H9 (cell line): ENCODE measurements at regions not wholly inside any gene's neighbourhood (a gene's known extent, or its start where the extent isn't known, plus 50 kb on each side); places are given as distances from the start of the nearest gene placed in this dataset.

Experiments
- DNase-seq: peaks from one replicate; pipeline ENCODE4 v3.0.0-alpha.2; 2017
- H2AFZ ChIP-seq: one replicate; pipeline ENCODE4 v1.6.1; 2013; ENCODE audit warnings: mild to moderate bottlenecking, low read length, control low read depth, moderate library complexity
- H2AK5ac ChIP-seq: 2 replicates; pipeline ENCODE4 v1.6.1; 2013; ENCODE audit warnings: low read length, control low read depth, mixed read lengths; ENCODE audit not compliant: insufficient read length
- H2BK120ac ChIP-seq: one replicate; pipeline ENCODE4 v1.6.1; 2013; ENCODE audit warnings: low read depth, mild to moderate bottlenecking, low read length, control low read depth, inconsistent platforms; ENCODE audit not compliant: poor library complexity, severe bottlenecking
- H2BK12ac ChIP-seq: 2 replicates; pipeline ENCODE4 v1.6.1; 2013; ENCODE audit warnings: low read length, control low read depth, mixed read lengths, low read depth; ENCODE audit not compliant: insufficient read length
- H2BK15ac ChIP-seq: 2 replicates; pipeline ENCODE4 v1.6.1; 2013; ENCODE audit warnings: low read depth, low read length, control low read depth
- H2BK20ac ChIP-seq: one replicate; pipeline ENCODE4 v1.6.1; 2013; ENCODE audit warnings: low read depth, mild to moderate bottlenecking, low read length, control low read depth, inconsistent platforms; ENCODE audit not compliant: poor library complexity, severe bottlenecking
- H2BK5ac ChIP-seq: 2 replicates; pipeline ENCODE4 v1.6.1; 2013; ENCODE audit warnings: low read length, control low read depth, mixed read lengths; ENCODE audit not compliant: insufficient read length
- H3K14ac ChIP-seq: 2 replicates; pipeline ENCODE4 v1.6.1; 2013; ENCODE audit warnings: low read length, control low read depth; ENCODE audit not compliant: insufficient read depth
- H3K18ac ChIP-seq: 2 replicates; pipeline ENCODE4 v1.6.1; 2013; ENCODE audit warnings: low read depth, mild to moderate bottlenecking, mixed read lengths, low read length, control low read depth; ENCODE audit not compliant: insufficient read length
- H3K23ac ChIP-seq: 2 replicates; pipeline ENCODE4 v1.6.1; 2013; ENCODE audit warnings: low read length, control low read depth, mixed read lengths, low read depth; ENCODE audit not compliant: insufficient read length
- H3K23me2 ChIP-seq: 2 replicates; pipeline ENCODE4 v1.6.1; 2013; ENCODE audit warnings: low read depth, mild to moderate bottlenecking, mixed read lengths, low read length, control low read depth; ENCODE audit not compliant: insufficient read length, poor library complexity, severe bottlenecking
- H3K27ac ChIP-seq: 2 replicates; pipeline ENCODE4 v1.5.1; 2013; ENCODE audit warnings: low read length, control low read depth, mixed read lengths, low read depth; ENCODE audit not compliant: insufficient read length
- H3K27me3 ChIP-seq: 2 replicates; pipeline ENCODE4 v1.6.1; 2013; ENCODE audit warnings: low read length, control low read depth, inconsistent platforms; ENCODE audit not compliant: insufficient read depth
- H3K4ac ChIP-seq: 2 replicates; pipeline ENCODE4 v1.6.1; 2013; ENCODE audit warnings: low read depth, mild to moderate bottlenecking, control low read depth, inconsistent platforms, low read length, moderate library complexity
- H3K4me1 ChIP-seq: 2 replicates; pipeline ENCODE4 v1.6.1; 2013; ENCODE audit warnings: low read length, control low read depth, inconsistent platforms; ENCODE audit not compliant: insufficient read depth
- H3K4me2 ChIP-seq: 2 replicates; pipeline ENCODE4 v1.6.1; 2013; ENCODE audit warnings: low read length, control low read depth, mixed read lengths; ENCODE audit not compliant: insufficient read length, insufficient read depth
- H3K56ac ChIP-seq: 2 replicates; pipeline ENCODE4 v1.6.1; 2013; ENCODE audit warnings: low read depth, mild to moderate bottlenecking, mixed read lengths, low read length, control low read depth; ENCODE audit not compliant: insufficient read length
- H3K79me1 ChIP-seq: 2 replicates; pipeline ENCODE4 v1.6.1; 2013; ENCODE audit warnings: low read depth, mild to moderate bottlenecking, moderate library complexity, low read length, control low read depth, inconsistent platforms; ENCODE audit not compliant: insufficient read depth, poor library complexity, severe bottlenecking
- H3K79me2 ChIP-seq: 2 replicates; pipeline ENCODE4 v1.6.1; 2013; ENCODE audit warnings: low read length, control low read depth, inconsistent platforms; ENCODE audit not compliant: insufficient read depth
- H3K9ac ChIP-seq: 2 replicates; pipeline ENCODE4 v1.6.1; 2013; ENCODE audit warnings: low read length, control low read depth, mixed read lengths; ENCODE audit not compliant: insufficient read length; ENCODE audit errors: extremely low read depth
- H3K9me3 ChIP-seq: one replicate; pipeline ENCODE4 v1.6.1; 2013; ENCODE audit warnings: low read depth, low read length, inconsistent platforms; ENCODE audit not compliant: control insufficient read depth
- H3T11ph ChIP-seq: one replicate; pipeline ENCODE4 v1.6.1; 2013; ENCODE audit warnings: mild to moderate bottlenecking, low read length, control low read depth, inconsistent platforms
- H4K20me1 ChIP-seq: one replicate; pipeline ENCODE4 v1.6.1; 2013; ENCODE audit not compliant: control insufficient read depth, insufficient read length, insufficient read depth
- H4K5ac ChIP-seq: 2 replicates; pipeline ENCODE4 v1.6.1; 2013; ENCODE audit warnings: low read depth, mild to moderate bottlenecking, mixed read lengths, low read length, control low read depth; ENCODE audit not compliant: insufficient read length
- H4K8ac ChIP-seq: replicated peaks from 2 replicates; pipeline ENCODE4 v1.6.1; 2013; ENCODE audit warnings: low read length, control low read depth, mixed read lengths, low read depth; ENCODE audit not compliant: insufficient read length
- H4K91ac ChIP-seq: 2 replicates; pipeline ENCODE4 v1.6.1; 2013; ENCODE audit warnings: low read depth, mild to moderate bottlenecking, moderate library complexity, mixed read lengths, low read length, control low read depth; ENCODE audit not compliant: insufficient read length
- H3K27ac Mint-ChIP-seq, 3 experiments: 2 replicates in 2 of 3; 3 replicates in 1 of 3; pipeline ENCODE4 v1.8.0; 2020 to 2021; ENCODE audit warnings: mixed read lengths in 3 of 3, mild to moderate bottlenecking in 1 of 3, moderate library complexity in 1 of 3
- H3K27me3 Mint-ChIP-seq: 2 replicates; pipeline ENCODE4 v1.8.0; 2021; ENCODE audit warnings: low read depth, mild to moderate bottlenecking, moderate library complexity, mixed read lengths
- H3K36me3 Mint-ChIP-seq, 3 experiments: 2 replicates in 2 of 3; 3 replicates in 1 of 3; pipeline ENCODE4 v1.8.0; 2020 to 2021; ENCODE audit warnings: low read depth in 3 of 3, mixed read lengths in 3 of 3; ENCODE audit not compliant: insufficient read depth in 1 of 3
- H3K4me1 Mint-ChIP-seq, 2 experiments: 2 replicates each; pipeline ENCODE4 v1.8.0; 2020; ENCODE audit warnings: mixed read lengths in 2 of 2
- H3K4me3 Mint-ChIP-seq, 2 experiments: 2 replicates in 1 of 2; 3 replicates in 1 of 2; pipeline ENCODE4 v1.8.0; 2020 to 2021; ENCODE audit warnings: mild to moderate bottlenecking in 2 of 2, mixed read lengths in 2 of 2, moderate library complexity in 1 of 2
- H3K9me3 Mint-ChIP-seq, 2 experiments: 2 replicates in 1 of 2; 3 replicates in 1 of 2; pipeline ENCODE4 v1.8.0; 2020; ENCODE audit warnings: mild to moderate bottlenecking in 2 of 2, mixed read lengths in 2 of 2, moderate library complexity in 1 of 2
- WGBS: extraction: QIAGEN DNeasy Blood & Tissue Kit; methylation state at CpG from one replicate; pipeline ENCODE4 v1.1.7; 2013; ENCODE audit warnings: missing lambda C conversion rate, low lambda C conversion rate, mixed read lengths; ENCODE audit not compliant: insufficient read length; ENCODE audit errors: extremely low coverage; 5-methylcytosine and 5-hydroxymethylcytosine counted together
- TF ChIP-seq, protein P1 (sequence below): fragments of 200-600 bp; sonication (generic); conservative IDR thresholded peaks from 3 replicates; pipeline ENCODE4 v1.8.0; 2021; ENCODE audit warnings: antibody characterized with exemption, mild to moderate bottlenecking

DNA sequence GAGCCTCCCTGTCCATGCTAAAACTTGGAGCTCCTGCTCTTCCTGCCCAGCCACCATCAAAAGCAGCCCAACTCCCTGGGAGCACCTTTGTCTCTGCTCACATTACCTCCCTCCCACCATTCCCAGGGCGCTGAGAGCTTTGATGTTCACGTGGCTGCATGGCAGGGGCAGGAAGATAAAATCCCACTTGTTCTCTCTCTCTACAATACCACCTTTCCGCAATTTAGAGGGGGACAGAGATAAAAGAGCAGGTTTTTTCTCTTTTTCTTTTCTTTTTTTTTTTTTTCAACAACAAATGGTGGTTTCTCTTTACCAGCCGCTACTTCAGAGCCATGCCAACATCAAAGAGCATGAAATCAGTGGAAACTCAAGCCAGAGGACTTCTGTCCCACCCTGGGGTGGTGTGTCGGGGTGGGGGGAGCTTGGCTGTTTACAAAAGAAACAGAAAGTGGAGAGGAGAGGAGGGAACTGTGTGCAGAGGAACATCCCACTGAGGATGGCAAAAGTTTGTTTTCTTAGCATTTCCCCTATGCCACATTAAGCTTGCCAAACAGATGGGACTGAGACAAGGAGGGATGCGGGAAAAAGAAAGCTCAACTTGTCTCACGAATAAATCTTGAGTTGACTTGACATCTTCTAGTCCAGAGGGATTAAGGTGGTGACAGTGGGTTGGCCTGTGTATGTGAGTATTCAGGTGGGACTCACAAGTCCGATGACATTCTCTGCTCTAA is 103.7 kb upstream of the NUDT4 start:
- TF ChIP-seq, protein P1, sequence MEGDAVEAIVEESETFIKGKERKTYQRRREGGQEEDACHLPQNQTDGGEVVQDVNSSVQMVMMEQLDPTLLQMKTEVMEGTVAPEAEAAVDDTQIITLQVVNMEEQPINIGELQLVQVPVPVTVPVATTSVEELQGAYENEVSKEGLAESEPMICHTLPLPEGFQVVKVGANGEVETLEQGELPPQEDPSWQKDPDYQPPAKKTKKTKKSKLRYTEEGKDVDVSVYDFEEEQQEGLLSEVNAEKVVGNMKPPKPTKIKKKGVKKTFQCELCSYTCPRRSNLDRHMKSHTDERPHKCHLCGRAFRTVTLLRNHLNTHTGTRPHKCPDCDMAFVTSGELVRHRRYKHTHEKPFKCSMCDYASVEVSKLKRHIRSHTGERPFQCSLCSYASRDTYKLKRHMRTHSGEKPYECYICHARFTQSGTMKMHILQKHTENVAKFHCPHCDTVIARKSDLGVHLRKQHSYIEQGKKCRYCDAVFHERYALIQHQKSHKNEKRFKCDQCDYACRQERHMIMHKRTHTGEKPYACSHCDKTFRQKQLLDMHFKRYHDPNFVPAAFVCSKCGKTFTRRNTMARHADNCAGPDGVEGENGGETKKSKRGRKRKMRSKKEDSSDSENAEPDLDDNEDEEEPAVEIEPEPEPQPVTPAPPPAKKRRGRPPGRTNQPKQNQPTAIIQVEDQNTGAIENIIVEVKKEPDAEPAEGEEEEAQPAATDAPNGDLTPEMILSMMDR, result no peak
- no peak overlapping the region for H3K27ac Mint-ChIP-seq
- no peak overlapping the region for H2AFZ ChIP-seq

More for the DNA sequence above, 103.7 kb upstream of the NUDT4 start:
- H3K27me3 ChIP-seq, result no peaks in the 10 kb centered on the region
- Mint-ChIP-seq H3K4me3 (no peak overlapping the region), H3K27me3 (no peaks in the 10 kb centered on the region; the same call in none of the 2 replicates), H3K9me3 (peaks cover 0 to 11% of the 10 kb centered on the region in 2 experiments; a peak in 3 of 5 replicates), H3K4me1 (peaks cover 5 to 8% of the 10 kb centered on the region in 2 experiments), H3K36me3 (peaks cover 0 to 5% (median 0%) of the 10 kb centered on the region in 3 experiments; a peak in 2 of 7 replicates)
- no peak overlapping the region for H4K5ac ChIP-seq
- H3K23me2 ChIP-seq, result no peaks in the 10 kb centered on the region
- no peak overlapping the region for H3K9ac ChIP-seq
- no peak overlapping the region for H2BK5ac ChIP-seq
- H4K8ac ChIP-seq, result no peak overlapping the region
- no peaks in the 10 kb centered on the region for H3K79me1 ChIP-seq
- no peak overlapping the region for H3K4ac ChIP-seq
- no peak overlapping the region for H3K14ac ChIP-seq
- H4K91ac ChIP-seq, result no peak overlapping the region
- no peak for DNase-seq
- H2BK20ac ChIP-seq, result no peak overlapping the region
- H4K20me1 ChIP-seq, result no peaks in the 10 kb centered on the region
- H2AK5ac ChIP-seq, result no peak overlapping the region
- no peak overlapping the region for H2BK120ac ChIP-seq
- H3K18ac ChIP-seq, result no peak overlapping the region
- H3K27ac ChIP-seq, result no peak overlapping the region
- no CpG with 5 or more reads among the region's 8 CpGs for WGBS
- H3T11ph ChIP-seq, result no peak overlapping the region
- H2BK15ac ChIP-seq, result no peak overlapping the region
- no peaks in the 10 kb centered on the region for H3K9me3 ChIP-seq
- no peak overlapping the region for H3K56ac ChIP-seq
- no peak overlapping the region for H2BK12ac ChIP-seq
- H3K4me2 ChIP-seq, result no peak overlapping the region
- H3K4me1 ChIP-seq, result no peaks in the 10 kb centered on the region
- H3K79me2 ChIP-seq, result no peaks in the 10 kb centered on the region
- H3K23ac ChIP-seq, result no peak overlapping the region
